HG03064 (cell line): ENCODE measurements at regions not wholly inside any gene's neighbourhood (a gene's known extent, or its start where the extent isn't known, plus 50 kb on each side); places are given as distances from the start of the nearest gene placed in this dataset.

Experiments used
- ATAC-seq: cut with Tn5 transposase; IDR thresholded peaks from one replicate; pipeline ENCODE4 v1.9.1; 2021; ENCODE audit warnings: low read depth; ENCODE audit not compliant: unreplicated experiment

GRCh38 chr1:222247811-222248310, 300.0 kb downstream of the HHIPL2 start:
- ATAC-seq, result no peak

DNA sequence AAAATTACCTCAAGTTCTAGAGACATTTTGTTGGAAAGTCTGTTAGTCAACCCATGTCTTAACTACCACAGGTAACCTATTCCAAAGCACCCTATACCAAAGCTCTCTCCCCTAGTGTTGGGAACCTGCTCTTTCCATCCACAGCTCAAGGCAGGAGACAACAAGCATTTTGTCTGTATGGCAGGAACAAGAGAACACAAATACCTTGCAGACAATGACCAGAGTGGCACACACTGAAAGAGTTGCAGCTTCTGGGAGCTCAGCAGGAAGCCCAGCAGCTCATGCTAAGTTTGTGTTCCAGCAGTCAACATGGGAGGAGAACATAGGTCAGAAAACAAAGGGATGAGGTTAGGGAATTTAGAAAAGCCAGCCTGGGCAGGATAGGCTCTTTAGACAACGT, 300.8 kb downstream of the HHIPL2 start:
- ATAC-seq, result no peak

- ATAC-seq, result no peak
These were observed 304.0 kb downstream of the HHIPL2 start for GRCh38 chr1:222243902-222244301.

DNA sequence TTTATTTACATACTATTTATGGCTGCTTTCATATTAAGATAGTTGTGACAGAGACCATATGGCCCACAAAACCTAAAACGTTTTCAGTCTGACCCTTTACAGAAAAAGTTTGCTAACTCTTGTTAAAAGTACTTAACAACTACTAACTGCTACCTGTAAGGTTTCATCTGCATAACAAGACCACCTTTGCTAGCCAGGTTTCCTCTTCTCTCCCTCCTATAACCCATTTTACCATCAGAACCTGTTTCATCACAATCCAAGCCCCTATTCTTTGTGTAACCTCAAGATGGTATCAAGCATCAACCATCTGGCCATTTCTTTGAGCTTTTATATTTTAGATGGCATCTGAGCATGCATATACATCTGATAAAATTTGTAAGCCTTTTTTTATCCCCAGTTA, 305.4 kb downstream of the HHIPL2 start:
- no peak for ATAC-seq

GRCh38 chr1:222241410-222241809, 306.5 kb downstream of the HHIPL2 start:
- no peak for ATAC-seq

GRCh38 chr1:222240536-222241181, 307.2 kb downstream of the HHIPL2 start:
- no peak for ATAC-seq

DNA sequence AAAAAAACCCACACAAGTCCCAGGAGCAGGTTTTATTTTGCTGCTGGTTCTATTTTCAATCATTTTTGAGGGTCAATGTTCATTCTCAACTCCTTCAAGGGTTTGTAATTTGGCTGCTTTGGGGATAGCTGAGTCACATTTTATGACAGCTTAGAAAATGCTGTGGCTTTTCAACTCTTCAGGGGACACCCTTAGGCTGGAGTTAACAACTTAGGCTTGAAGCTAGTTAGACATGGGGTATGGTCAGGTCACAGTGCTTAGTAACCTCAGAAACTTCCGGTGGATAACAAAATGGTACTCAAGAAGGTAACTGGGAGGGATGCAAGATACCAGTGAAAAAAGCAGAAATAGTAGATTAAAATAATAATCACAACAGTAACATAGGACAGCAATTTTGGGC, 308.8 kb downstream of the HHIPL2 start:
- no peak for ATAC-seq

- no peak for ATAC-seq
These were observed 313.6 kb downstream of the HHIPL2 start for GRCh38 chr1:222234351-222234750.

DNA sequence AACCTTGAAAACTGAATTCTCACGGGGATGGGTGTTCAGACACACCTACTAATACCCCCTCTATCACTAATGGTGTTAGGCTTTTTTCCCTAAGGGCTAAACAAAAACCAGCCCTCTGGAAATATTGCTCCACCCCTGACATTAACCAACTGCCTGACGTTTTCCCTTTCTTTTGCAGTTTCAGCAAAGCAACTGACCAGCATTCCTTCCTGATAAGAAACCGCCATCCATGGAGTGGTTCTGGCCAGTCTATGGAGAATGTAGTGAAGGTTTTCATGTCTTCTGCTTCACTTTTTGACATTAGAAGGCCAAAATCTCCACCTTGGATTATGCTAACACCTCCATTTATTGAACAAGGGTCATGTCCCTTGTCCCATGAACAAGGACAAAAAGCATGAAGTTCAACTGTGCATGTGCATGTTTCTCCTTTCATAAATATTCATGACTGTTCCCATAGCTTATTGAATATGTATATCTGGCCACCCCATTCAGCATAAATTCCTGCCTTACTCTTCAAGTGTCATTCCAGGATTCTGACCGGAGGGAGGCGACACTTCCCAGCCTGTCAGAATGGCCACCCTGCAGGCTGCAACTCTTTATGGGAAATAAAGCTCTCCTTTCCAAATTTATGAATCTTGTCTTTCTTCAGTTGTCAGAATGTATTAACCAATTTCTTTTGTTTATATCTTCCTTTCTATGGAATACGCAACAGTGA, 314.3 kb downstream of the HHIPL2 start:
- ATAC-seq, result no peak

GRCh38 chr1:222232842-222233241, 315.1 kb downstream of the HHIPL2 start:
- no peak for ATAC-seq

DNA sequence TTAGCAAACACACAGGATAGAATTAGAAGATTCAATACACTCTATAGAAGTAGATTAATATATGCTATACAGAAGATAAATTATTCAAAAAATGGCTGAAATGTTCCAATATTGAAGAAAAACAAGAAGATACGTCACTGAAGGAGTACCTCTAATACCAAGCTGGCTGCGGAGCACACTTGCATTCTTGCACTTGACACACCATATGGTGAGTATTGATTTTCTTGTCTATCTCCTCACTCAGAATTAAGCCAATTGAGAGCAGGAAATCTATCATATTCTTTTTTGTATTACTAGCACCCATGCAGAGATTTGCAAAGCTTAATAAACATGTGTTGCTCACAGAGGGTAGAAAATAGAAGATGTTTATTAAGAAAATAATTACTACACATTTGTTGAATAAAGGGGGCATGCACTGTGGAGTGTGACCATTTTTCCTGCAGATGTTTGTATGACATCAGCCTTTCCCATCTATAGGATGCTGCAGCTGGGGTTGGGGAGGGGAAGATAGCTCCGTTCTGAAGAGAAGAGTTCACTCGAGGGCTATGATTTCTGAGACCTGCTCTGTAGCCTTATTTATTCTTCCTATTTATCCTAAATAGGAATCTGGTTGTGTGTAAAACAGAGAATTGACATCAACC, 318.1 kb downstream of the HHIPL2 start:
- no peak for ATAC-seq

- no peak for ATAC-seq
These were observed 322.6 kb downstream of the HHIPL2 start for GRCh38 chr1:222225316-222225691.

DNA sequence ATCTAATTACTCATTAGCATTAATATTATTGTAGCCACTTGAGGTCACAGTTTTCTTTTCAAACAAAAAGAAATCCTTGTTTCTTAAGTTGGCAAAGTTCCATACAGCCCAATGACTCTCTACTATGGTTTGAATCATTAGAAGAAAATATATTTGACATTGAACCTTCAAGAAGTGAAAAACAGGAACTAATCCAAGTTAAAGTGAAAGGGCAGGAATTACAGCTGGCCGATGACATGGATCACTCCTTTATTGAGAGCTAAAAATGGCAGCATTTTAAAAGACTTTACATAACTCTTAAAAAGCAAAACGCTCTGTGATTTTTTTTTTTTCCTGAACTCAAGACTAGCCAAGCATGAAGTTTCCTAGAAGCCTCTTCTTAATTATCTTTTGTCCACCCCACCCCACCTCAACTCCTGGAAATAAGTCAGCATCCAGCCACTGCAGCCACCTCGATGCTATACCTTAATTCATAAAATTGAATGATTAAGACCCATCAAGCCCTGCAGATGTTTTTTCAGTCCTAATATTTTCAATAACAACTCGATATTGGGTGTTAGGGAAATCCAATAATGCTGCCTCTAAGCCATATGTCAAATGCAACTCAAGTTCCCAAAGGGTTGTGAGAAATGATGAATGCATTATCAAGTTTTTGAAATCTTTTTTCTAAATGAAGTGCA, 323.1 kb downstream of the HHIPL2 start:
- ATAC-seq, result no peak

GRCh38 chr1:222224156-222224555, 323.7 kb downstream of the HHIPL2 start:
- no peak for ATAC-seq

DNA sequence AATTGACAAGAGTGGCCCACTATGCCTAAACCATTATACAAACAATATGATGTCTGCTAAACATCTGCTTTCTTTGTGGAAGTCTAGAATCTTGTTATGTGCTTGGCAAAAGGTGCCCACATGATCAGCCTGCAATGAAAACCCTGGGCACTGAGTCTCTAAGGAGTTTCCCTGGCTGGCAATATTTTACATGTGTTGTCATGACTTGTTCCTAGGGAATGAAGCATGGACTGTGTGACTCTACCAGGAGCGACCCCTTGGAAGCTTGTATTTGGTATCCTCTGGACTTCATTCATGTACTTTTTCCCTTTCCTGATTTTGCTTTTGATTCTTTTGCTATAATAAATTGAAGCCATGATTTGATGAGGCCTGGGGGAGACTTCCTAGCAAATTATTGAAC, 324.9 kb downstream of the HHIPL2 start:
- ATAC-seq, result no peak

DNA sequence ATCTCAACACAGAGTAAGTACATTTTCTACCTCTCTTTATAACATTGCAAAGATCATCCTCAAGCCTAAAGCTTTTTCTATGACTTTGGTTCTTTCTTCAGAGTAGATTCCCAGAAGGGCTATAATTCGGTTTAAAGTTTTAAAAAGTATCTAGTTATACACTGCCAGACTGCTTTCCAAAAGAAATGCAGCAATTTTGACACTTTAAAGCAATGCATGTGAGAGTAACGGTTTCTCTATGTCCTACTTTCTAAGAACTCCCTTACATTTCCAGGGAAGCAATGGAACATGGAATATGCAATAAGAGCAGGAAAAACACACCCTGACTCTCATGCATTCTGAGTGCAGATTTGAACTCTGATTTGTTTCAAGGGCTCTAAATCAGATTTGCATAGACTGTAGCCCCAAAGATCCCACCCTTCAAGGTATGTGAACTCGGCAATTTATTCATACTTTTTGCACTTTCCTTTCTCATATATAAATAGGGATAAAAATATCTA, 331.6 kb downstream of the HHIPL2 start:
- no peak for ATAC-seq

- no peak for ATAC-seq
These were observed 337.1 kb downstream of the HHIPL2 start for GRCh38 chr1:222210776-222211175.

DNA sequence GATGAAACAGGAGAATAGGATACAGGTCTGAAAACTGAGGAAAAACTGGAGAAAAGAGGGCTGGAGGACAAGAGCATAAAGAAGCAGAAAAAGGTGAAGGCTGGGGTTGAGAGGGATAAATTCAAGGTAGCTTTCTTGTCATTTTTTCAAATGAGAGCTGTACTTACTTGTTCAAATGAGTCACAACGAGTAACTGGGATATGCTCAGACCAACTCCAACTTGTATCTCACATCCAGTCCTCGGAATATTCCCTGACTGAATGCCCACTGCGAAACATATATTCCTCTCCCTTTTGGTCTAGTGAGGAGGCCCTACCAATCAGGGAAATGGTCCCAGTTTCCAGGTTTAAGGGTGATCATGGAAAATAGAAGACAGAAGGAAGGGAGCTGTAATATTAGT, 343.4 kb downstream of the HHIPL2 start:
- ATAC-seq, result no peak

- no peak for ATAC-seq
These were observed 345.1 kb downstream of the HHIPL2 start for GRCh38 chr1:222202831-222203230.

GRCh38 chr1:222196736-222197135, 351.2 kb downstream of the HHIPL2 start:
- no peak for ATAC-seq

- ATAC-seq, result no peak
These were observed 351.6 kb downstream of the HHIPL2 start for GRCh38 chr1:222196288-222196687.
